Right renal cortex interstitium (tissue), 3 donors: ENCODE measurements at regions not wholly inside any gene's neighbourhood (a gene's known extent, or its start where the extent isn't known, plus 50 kb on each side); places are given as distances from the start of the nearest gene placed in this dataset.
A peak's percentile ranks its signal among the peaks of the same experiment; 100 is the strongest.
"Not testable (repeated sequence)": the region's sequence is repeated elsewhere in the genome, so short reads cannot be mapped to it uniquely, and the experiment has no call there.

Experiments
- DNase-seq, 3 donors: peaks; one replicate each; pipeline ENCODE4 v3.0.0-alpha.2; 2013; ENCODE audit warnings: low read depth in 3 of 3, low spot score in 2 of 3

- DNase-seq, result peak in 1 of 3 donors; percentile 26
These were observed 80.5 kb upstream of the PRKG1 start for GRCh38 chr10:50993771-50994251.

- no peak for DNase-seq
These were observed 76.8 kb upstream of the PRKG1 start for GRCh38 chr10:50997461-50997860.

- no peak for DNase-seq
These were observed 75.1 kb upstream of the PRKG1 start for GRCh38 chr10:50999163-50999562.

GRCh38 chr10:51000164-51000563, 74.1 kb upstream of the PRKG1 start:
- DNase-seq, result no peak

GRCh38 chr10:51000976-51001375, 73.3 kb upstream of the PRKG1 start:
- no peak for DNase-seq

GRCh38 chr10:51001587-51001986, 72.7 kb upstream of the PRKG1 start:
- DNase-seq, result peak in 1 of 3 donors; percentile 21

GRCh38 chr10:51002469-51002868, 71.8 kb upstream of the PRKG1 start:
- DNase-seq, result no peak

GRCh38 chr10:51004776-51005175, 69.5 kb upstream of the PRKG1 start:
- no peak for DNase-seq

GRCh38 chr10:51005551-51005950, 68.7 kb upstream of the PRKG1 start:
- DNase-seq, result no peak

GRCh38 chr10:51006686-51007085, 67.6 kb upstream of the PRKG1 start:
- no peak for DNase-seq

- no peak for DNase-seq
These were observed 66.5 kb upstream of the PRKG1 start for GRCh38 chr10:51007781-51008180.

GRCh38 chr10:51008346-51008745, 65.9 kb upstream of the PRKG1 start:
- DNase-seq, result no peak

- DNase-seq, result no peak
These were observed 63.3 kb upstream of the PRKG1 start for GRCh38 chr10:51010977-51011376.

- no peak for DNase-seq
These were observed 62.2 kb upstream of the PRKG1 start for GRCh38 chr10:51012073-51012472.

- DNase-seq, result no peak
These were observed 59.5 kb upstream of the PRKG1 start for GRCh38 chr10:51014680-51015389.

GRCh38 chr10:51015390-51015754, 58.9 kb upstream of the PRKG1 start:
- DNase-seq, result not testable (repeated sequence)

GRCh38 chr10:51020200-51020599, 54.1 kb upstream of the PRKG1 start:
- no peak for DNase-seq

GRCh38 chr10:51022933-51023585, 51.2 kb upstream of the PRKG1 start:
- no peak for DNase-seq

- no peak for DNase-seq
These were observed 50.7 kb upstream of the PRKG1 start for GRCh38 chr10:51023636-51024035.
